Gastroesophageal sphincter (tissue), 3 donors: ENCODE measurements at regions not wholly inside any gene's neighbourhood (a gene's known extent, or its start where the extent isn't known, plus 50 kb on each side); places are given as distances from the start of the nearest gene placed in this dataset.

Experiments used
- CTCF ChIP-seq, 4 experiments: fragments of 200-600 bp in 2 of 4; fragments of 450-650 bp in 2 of 4; sonication (generic) in 1 of 4; IDR thresholded peaks; one replicate each; pipeline ENCODE4 v1.5.1; 2017 to 2019; ENCODE audit warnings: antibody characterized with exemption in 4 of 4, mild to moderate bottlenecking in 2 of 4, moderate library complexity in 2 of 4
- POLR2A ChIP-seq, 2 donors: fragments of 450-650 bp; IDR thresholded peaks; one replicate each; pipeline ENCODE4 v1.6.1; 2017; ENCODE audit warnings: antibody characterized with exemption in 2 of 2, mild to moderate bottlenecking in 2 of 2, moderate library complexity in 1 of 2

GRCh38 chr10:8586504-8586903 is 532.0 kb downstream of the GATA3 start:
- TF ChIP-seq CTCF (IDR thresholded peaks at IDR 0.05) (no peak), POLR2A (IDR thresholded peaks at IDR 0.05) (no peak)
